Retinal pigment epithelial cell (primary cell): ENCODE measurements at regions not wholly inside any gene's neighbourhood (a gene's known extent, or its start where the extent isn't known, plus 50 kb on each side); places are given as distances from the start of the nearest gene placed in this dataset.

Experiments
- DNase-seq: peaks from one replicate; pipeline ENCODE4 v3.0.0-alpha.2; 2010; ENCODE audit warnings: low read depth
- H3K4me3 ChIP-seq: 2 replicates; pipeline ENCODE4 v1.5.1; 2011; ENCODE audit warnings: mild to moderate bottlenecking, low read length, control low read depth, moderate library complexity
- CTCF ChIP-seq: conservative IDR thresholded peaks from 2 replicates; pipeline ENCODE4 v1.5.1; 2011; ENCODE audit warnings: low read depth, low read length, control low read depth, inconsistent platforms

DNA sequence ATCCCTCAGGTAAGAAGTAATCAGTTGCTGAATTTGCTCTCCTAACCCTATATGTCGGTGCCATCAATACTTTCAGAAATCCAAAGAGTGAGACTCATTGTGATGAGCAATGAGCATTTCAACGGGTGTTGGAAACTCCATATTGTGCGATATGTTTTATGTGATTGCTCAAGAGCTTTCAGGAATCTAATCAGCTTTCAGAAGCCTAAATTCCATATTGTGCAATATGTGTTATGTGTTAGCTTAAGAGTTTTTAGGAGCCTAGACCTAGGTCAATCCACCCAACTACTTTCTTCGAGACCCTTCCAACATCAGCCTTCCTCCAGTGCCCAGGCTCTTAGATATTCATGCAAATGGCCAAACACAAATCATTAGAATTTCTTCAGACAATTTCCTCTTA is 277.3 kb downstream of the DSC3 start:
- TF ChIP-seq CTCF, result no peak
- no peak for DNase-seq
- no peak overlapping the region for H3K4me3 ChIP-seq

GRCh38 chr18:30763902-30764350 is 278.6 kb downstream of the DSC3 start:
- H3K4me3 ChIP-seq, result no peak overlapping the region
- TF ChIP-seq CTCF, result no peak
- DNase-seq, result no peak

- no peak for DNase-seq
- H3K4me3 ChIP-seq, result no peak overlapping the region
- TF ChIP-seq CTCF, result no peak
Measured at GRCh38 chr18:30754846-30755245, 287.7 kb downstream of the DSC3 start.

DNA sequence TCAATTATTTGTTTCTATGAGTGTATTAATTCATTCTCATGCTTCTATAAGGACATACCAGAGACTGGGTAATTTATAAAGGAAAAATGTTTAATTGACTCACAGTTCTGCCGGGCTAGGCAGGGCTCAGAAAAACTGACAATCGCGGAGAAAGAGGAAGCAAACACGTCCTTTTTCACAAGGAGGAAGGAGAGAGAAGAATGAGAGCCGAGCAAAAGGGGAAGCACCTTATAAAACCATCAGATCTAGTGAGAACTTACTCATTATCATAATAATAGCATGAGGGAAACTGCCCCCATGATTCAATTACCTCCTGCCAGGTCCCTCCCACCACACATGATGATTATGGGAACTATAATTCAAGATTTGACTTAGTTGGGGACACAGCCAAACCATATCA is 294.0 kb downstream of the DSC3 start:
- no peak for TF ChIP-seq CTCF

DNA sequence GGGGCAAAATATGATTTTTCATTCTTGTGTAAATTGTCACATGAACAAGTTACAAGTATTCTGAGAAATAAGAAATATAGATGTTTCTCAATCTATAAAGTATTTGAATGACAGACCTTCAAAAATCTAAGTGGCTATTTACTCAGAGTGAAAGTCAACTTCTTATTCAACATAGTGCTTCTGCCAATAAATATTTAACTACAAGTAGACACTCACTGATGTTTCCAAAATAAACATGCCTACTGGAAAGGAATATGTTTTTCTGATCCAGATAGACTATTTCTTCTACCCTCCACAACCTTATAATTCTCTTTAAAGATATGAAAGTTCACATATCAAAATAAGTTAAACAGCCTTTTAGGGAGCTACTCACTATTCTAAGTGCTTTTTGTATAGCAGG is 296.3 kb downstream of the DSC3 start:
- no peak for TF ChIP-seq CTCF
- no peak overlapping the region for H3K4me3 ChIP-seq
- DNase-seq, result no peak

More for the DNA sequence above, 294.0 kb downstream of the DSC3 start:
- H3K4me3 ChIP-seq, result no peak overlapping the region
- no peak for DNase-seq

DNA sequence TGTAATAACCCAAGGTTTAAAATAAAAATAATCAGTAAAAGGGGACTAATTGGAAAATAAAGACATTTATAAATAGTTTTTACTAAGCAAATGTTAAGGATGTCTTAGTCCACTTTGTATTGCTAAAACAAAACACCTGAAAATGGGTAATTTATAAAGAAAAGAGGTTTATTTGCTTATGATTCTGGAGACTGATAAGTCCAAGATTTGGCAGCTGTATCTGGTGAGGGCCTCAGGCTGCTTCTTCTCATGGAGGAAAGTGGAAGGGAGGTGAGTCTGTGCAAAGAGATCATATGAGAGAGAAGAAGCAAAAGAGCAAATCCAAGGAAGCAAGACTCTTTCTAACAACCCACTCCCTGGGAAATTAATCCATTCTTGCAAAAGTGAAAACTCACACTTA is 299.5 kb downstream of the DSC3 start:
- no peak for TF ChIP-seq CTCF
- DNase-seq, result no peak
- H3K4me3 ChIP-seq, result no peak overlapping the region

- DNase-seq, result peak; percentile 73
- no peak for TF ChIP-seq CTCF
- no peak overlapping the region for H3K4me3 ChIP-seq
Measured at GRCh38 chr18:30730915-30731314, 311.6 kb downstream of the DSC3 start.
